ENCODE measurements at regions not wholly inside any gene's neighbourhood (a gene's known extent, or its start where the extent isn't known, plus 50 kb on each side); places are given as distances from the start of the nearest gene placed in this dataset.

DNA sequence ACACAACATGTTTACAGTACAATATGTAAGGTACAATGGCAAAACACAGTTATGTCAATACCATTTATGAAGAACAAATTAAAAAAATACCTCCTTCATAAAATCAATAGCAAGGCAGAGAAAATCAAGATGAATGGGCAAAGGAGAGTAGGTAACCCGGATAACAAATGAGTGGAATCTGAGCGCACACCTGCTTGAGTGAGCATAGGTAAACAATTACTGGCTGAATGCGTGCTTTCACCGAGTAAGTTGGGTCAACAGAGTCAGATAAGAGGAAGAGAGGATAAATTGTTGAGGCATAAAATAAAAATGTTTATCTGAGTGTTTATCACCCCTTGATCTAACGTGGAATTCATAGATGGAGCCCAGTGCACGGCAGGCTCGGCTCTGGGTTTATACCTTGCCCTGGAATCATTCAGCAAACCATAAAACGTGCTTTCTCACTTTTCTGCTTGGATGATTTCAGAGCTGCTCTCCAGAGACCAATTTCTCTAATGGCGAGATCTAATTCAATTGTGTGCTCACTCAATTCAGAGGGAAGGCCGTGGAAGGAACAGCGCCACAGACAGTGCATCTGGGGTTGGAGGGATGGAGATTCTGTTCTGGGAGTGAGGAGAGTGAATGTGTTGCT lies 224.8 kb upstream of the MAP3K7 start:
- ATAC-seq (ENCODE audit: low FRiP score) (no peak), DNase-seq (ENCODE audit: low spot score) (no peak)
- TF ChIP-seq, protein P1, sequence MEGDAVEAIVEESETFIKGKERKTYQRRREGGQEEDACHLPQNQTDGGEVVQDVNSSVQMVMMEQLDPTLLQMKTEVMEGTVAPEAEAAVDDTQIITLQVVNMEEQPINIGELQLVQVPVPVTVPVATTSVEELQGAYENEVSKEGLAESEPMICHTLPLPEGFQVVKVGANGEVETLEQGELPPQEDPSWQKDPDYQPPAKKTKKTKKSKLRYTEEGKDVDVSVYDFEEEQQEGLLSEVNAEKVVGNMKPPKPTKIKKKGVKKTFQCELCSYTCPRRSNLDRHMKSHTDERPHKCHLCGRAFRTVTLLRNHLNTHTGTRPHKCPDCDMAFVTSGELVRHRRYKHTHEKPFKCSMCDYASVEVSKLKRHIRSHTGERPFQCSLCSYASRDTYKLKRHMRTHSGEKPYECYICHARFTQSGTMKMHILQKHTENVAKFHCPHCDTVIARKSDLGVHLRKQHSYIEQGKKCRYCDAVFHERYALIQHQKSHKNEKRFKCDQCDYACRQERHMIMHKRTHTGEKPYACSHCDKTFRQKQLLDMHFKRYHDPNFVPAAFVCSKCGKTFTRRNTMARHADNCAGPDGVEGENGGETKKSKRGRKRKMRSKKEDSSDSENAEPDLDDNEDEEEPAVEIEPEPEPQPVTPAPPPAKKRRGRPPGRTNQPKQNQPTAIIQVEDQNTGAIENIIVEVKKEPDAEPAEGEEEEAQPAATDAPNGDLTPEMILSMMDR (IDR thresholded peaks at IDR 0.05) = no peak

DNA sequence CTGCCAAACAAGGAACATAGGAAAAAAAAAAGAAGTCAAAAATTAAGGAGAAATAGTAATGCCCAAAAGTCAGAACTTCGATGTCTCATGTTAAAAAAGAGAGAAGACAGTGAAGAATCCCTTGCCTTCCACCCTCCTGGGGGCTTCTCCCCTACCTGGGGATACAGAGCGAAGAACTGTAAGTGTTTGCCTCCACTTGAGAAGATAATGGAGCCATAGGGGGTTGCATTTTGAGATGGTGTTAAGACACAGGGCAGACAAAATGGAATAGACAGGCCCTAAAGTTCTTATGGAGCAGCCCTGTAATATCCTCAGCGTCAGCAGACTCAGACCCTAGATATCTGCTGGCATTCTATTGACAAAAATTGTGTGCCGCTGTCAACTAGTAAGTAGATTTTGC lies 222.2 kb upstream of the MAP3K7 start:
- DNase-seq (ENCODE audit: low spot score) (no peak), ATAC-seq (ENCODE audit: low FRiP score) (no peak)
- TF ChIP-seq, protein P1 (IDR thresholded peaks at IDR 0.05) = no peak

DNA sequence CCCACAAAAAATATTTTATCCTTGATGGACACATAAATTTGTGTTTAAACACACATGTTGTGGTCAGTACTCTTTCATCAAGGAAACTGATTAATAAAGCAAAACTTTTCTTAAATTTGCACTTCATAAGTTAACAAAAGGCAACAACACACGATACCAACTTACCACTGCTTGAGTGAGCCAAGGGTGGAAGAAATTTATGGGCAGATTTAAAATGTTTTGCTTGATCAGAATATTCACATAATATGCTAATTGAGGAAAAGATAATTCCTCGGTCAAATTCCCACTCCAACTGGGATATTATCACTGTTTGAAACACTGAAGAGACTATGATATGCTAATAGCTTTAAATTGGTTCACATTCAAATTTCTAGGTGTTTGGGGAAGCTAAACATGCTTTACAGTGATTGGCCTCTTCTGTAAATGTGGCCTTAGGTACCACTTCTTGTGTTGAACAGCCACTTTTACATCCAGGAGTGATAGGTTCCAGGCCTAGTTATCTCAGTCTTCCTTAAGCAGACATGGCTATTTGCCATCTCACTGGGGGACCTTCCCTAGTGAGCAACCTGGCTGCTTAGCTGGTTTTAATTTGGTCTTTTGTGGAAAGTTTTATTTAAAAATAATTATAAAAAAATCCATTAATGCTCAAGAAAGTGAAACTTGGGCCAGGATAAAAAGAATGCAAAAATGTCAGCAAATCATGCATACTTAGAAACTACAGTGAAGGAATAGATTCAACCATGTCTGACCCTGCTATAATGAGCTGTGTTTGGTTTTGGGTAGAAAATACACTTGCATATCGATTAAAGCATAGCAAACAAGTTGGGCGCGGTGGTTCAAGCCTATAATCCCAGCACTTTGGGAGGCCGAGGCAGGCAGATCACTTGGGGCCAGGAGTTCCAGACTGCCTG lies 221.2 kb upstream of the MAP3K7 start:
- TF ChIP-seq, protein P1 (IDR thresholded peaks at IDR 0.05) = no peak

DNA sequence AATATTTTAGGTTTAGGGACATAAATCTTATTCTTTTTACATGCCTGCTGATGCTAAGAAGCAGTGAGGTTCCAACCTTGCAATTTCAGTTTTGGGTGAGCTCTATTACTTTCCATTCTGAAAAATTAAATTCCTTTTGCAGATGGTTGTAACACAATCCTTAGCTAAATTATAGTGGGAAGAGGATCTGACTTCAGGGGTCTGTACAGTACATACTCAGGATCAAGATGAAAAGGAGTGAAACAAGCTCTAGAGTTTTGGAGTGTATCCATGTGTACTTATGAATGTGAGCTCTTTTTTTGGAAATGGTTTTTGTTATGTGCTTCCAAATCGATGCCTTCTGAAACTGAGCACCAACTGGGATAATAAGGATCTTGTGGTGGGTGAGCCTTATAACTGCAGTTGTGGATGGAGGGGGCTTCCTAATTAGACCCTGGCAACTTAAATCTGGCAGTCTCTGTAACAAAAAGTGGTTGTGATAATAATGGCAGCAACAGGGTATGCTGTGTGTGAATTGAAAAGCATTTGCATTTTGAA lies 218.8 kb upstream of the MAP3K7 start:
- DNase-seq (ENCODE audit: low spot score) = no peak
- no peak for ATAC-seq (ENCODE audit: low FRiP score)
- TF ChIP-seq, protein P1 (IDR thresholded peaks at IDR 0.05) = no peak

More for the DNA sequence above, 221.2 kb upstream of the MAP3K7 start:
- no peak for DNase-seq (ENCODE audit: low spot score)
- no peak for ATAC-seq (ENCODE audit: low FRiP score)

DNA sequence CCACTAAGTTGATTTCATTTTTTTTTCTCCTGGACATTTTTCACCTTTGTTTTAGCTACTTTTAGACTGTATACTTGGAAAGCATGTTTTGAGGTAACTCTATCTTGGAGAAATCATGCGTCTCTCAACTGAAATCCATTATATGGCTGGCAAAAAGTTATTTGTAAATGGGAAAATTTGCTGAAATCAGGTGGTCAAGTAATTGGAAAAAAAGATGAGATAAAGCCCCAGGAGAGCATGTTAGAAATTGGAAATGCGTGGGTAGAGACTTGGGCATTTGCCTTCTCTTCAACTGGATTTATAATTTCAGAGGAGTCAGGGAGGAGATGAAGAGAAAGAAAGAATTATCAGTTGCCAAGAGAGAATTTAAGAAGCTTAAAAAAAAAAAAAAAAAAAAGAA lies 217.1 kb upstream of the MAP3K7 start:
- DNase-seq (ENCODE audit: low spot score) (no peak), ATAC-seq (ENCODE audit: low FRiP score) (no peak)
- TF ChIP-seq, protein P1 (IDR thresholded peaks at IDR 0.05) = no peak

DNA sequence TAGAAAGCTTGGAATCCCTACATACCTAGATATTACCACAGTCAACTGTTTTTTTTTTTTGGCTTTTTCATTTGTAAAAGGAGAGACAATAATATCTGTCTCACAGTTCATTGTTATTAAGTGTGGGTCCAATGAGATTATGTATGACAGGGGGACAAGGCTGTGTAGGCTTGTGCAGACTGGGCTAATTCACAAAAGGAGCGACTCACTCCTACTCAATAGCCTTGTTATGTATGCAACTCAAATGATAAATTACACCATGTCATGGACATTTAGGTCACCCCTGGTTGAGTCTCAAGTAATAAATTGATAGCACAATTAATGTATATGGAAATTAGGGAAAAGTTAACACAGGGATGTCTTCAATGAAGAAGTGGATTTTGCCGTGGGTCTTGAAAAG lies 208.2 kb upstream of the MAP3K7 start:
- TF ChIP-seq, protein P1 (IDR thresholded peaks at IDR 0.05) = no peak
- ATAC-seq (ENCODE audit: low FRiP score) (no peak), DNase-seq (ENCODE audit: low spot score) (no peak)
